HG03469 (cell line): ENCODE measurements at regions not wholly inside any gene's neighbourhood (a gene's known extent, or its start where the extent isn't known, plus 50 kb on each side); places are given as distances from the start of the nearest gene placed in this dataset.
"Not testable (repeated sequence)": the region's sequence is repeated elsewhere in the genome, so short reads cannot be mapped to it uniquely, and the experiment has no call there.

Experiments used
- ATAC-seq: cut with Tn5 transposase; IDR thresholded peaks from one replicate; pipeline ENCODE4 v1.9.1; 2021; ENCODE audit warnings: mild to moderate bottlenecking, moderate library complexity, moderate number of reproducible peaks; ENCODE audit not compliant: unreplicated experiment

DNA sequence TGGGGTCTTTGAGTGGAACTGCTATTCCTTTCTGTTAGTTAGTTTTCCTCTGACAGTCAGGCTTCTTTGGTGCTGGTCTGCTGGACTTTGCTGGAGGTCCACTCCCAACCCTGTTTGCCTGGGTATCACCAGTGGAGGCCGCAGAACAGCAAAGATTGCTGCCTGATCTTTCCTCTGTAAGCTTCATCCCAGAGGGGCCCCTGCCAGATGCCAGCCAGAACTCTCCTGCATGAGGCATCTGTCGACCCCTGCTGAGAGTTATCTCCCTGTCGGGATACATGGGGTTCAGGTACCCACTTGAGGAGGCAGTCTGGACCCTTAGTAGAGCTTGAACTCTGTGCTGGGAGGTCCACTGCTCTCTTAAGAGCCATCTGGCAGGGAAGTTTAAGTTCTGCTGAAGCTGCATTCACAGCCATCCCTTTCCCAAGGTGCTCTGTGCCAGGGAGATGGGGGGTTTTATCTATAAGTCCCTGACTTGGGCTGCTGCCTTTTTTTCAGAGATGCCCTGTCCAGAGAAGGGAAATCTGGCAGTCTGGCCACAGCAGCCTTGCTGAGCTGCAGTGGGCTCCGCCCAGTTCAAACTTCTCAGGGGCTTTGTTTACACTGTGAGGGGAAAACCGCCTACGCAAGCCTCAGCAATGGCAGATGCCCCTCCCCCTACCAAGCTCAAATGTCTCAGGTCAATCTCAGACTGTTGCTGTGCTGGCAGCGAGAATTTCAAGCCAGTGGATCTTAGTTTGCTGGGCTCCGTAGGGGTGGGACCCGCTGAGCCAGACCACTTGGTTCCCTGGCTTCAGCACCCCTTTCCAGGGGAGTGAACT, 89.7 kb upstream of the CDK6 start:
- ATAC-seq, result no peak

DNA sequence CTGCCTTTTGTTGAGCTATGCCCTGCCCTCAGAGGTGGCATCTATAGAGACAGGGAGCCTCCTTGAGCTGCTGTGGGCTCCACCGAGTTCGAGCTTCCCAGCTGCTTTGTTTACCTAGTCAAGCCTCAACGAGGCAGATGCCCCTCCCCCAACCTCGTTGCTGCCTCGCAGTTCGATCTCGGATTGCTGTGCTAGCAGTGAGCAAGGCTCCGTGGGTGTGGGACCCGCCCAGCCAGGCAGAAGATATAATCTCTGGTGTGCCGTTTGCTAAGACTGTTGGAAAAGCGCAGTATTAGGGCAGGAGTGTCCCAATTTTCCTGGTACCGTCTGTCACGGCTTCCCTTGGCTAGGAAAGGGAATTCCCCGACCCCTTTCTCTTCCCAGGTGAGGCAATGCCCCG, 88.4 kb upstream of the CDK6 start:
- no peak for ATAC-seq

DNA sequence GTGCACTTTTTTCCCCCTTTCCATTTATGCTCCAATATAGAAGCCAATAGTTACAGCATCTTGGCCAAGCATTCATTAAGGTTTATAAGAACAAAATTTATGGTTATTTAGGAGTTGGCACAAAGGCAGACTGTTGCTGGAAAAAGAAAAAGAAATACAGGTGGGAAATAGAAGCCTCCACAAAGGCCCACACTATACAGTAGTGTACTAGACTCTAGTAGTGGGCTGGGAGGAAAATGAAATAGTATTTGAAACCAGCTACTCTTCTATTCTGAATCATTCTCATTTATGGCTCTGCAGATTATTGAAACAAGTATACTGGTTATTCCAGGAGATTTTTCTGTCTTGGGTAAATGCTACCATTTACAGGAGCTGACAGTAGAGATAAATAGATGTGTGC, 80.9 kb upstream of the CDK6 start:
- no peak for ATAC-seq

DNA sequence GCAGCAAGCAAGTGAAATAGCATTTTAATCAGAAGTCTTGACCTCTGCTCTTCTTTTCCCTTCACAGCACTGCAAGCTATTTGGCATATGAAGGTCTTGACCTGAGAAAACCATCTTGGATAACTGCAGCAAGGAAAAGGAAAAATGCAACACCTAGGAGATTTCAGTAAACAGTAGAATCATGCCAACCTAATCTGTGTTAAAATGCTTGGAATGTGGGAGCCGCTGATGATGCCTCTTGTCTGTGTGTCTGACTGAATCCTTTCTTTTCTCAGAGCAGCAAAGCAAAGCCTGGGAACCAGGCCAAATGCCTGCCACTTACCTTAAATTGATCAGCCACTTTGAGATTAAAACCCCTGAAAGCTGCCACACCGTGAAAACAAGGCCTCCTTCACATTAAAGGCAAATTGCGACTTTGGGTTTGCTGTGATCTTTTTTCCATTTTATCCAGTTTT, 80.4 kb upstream of the CDK6 start:
- no peak for ATAC-seq

DNA sequence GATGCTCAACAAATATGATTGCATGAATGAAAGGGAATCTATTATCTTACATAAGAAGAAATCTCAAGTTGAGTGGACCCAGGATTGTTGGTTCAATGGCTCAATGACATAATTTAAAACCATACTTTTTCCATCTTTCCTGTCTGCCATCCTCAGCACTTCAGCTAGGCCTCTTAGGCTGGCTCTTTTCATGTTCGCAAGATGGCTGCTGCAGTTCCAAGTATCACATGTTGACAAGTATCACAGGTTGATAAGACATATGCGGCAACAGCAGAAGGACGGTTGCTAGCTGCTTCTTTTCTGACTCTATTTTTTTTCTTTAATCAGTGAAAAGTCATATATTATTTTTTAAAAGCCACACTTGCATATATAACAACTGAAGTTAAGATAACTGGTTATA, 79.0 kb upstream of the CDK6 start:
- ATAC-seq, result no peak

DNA sequence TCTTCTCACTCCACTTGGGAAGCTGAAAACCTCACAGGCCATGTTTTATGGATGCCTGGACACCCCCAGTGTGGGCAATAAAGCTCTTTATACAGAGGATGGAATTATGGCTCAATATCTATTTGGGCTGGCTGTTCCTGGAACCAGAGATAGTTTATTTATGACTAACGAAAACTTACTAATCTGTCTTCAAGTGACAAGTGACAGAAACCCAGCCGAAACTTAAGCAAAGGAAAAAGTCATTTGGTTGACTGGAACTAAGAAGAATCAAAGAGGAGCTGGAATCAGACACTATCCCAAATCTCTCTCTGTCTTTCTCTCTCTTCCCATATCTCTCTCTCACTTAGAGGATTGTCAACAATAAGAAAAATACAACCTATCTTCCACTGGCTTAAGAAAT, 78.3 kb upstream of the CDK6 start:
- no peak for ATAC-seq

DNA sequence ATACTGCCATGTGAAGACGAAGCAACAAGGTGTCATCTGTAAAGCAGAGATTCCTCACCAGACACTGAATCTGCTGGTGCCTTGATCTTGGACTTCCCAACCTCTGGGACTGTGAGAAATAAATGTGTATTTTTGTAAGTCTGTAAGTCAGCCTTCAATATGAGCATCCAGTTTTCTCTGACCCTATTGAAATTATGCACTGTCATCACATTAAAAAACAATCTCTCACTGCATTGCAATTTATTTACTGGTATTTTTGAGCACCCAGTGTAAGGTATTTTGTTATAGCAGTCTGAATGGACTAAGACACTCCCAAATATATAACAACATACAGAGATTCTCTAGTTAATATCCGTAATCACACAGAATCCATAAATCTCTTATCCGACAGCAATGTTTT, 77.5 kb upstream of the CDK6 start:
- ATAC-seq, result no peak

DNA sequence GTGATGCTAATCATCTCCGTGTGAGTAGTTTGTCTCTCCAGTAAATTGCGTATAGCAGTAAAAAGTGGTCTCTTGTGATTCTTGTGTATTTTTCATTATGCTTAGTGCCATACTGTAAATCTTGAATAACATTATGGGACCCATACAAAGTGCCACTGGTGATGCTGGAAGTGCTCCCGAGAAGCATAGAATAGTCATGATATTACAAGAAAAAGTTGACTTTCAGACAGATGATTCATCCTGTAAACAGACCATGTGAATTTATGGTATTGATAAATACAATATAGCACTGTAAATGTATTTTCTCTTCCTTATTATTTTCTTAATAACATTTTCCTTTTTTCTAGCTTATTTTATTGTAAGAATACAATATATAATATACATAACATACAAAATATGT, 74.6 kb upstream of the CDK6 start:
- no peak for ATAC-seq

DNA sequence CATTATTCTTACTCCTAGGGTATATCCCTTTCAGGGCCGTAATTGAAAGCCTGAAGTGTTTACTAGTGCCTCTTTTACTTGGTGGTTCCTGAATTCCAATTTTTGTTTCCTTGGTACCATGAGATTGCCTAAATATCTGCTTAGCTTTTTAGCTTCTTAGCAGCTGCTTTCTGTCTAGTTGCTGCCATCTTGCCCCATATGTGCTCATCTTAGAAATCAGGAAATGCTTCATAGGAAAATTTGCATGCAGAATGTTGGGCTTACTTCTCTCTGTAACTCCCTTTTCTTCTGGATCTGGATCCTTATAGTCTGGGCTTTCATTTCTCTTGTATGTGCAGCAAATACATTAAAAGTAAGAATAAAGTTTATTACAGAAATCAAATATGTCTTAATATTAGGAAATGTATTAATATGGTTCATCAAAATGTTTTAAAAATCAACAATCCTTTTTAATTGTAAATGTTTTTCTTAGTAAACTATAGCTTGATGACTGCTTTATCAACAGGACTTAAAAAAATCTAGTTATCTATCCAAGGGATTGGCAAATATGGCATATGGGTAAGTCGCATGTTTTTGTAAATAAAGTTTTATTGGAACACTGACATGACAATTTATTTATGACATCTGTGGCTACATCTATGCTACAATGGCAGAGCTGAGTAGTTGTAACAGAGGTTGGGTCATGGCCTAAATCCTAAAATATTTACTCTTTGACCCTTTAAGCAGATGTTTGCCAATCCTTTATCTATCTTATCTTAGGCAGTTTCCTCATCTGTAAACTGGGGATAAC, 73.5 kb upstream of the CDK6 start:
- no peak for ATAC-seq

DNA sequence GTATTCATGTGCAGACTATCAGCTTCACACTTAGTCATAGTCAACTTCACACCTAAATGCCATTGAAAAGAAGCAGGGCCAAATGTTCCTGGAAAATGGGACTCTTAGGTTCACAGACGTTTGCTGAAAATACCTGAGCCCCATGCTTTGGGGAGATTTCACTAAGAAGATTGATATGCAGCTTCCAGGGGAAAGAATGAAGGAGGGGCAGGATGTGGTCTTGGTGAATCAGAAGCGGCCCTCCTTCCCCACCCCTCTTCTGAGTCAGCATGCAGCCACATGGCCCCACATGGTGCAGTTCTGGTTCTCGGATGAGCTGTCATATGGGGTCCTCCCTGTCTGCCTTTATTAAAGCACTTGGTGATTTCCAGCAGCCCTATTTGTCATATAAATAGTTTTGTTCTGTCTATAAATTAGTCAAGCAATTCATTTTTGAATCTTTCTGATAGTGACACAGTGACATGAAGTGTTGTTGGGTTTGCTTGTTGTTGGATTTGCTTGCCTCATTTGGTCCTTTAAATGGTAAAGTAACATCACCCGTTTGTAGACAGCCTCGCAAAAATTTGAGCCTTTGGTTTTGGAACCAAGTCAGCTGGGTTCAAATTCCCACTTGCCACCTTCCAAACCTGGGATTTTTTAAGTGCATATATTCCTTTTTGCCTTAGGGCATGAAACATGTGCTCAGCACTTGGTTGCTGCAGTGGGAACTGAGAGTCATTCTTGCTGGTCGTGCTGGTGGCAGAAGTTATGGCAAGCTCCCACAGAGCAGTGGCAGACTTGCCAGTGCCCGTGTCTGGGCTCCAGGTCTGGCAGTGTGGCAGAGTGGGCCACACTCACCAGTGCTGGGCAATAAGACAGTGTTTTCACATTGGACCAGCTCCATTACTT, 68.1 kb upstream of the CDK6 start:
- peak; percentile 88 for ATAC-seq

DNA sequence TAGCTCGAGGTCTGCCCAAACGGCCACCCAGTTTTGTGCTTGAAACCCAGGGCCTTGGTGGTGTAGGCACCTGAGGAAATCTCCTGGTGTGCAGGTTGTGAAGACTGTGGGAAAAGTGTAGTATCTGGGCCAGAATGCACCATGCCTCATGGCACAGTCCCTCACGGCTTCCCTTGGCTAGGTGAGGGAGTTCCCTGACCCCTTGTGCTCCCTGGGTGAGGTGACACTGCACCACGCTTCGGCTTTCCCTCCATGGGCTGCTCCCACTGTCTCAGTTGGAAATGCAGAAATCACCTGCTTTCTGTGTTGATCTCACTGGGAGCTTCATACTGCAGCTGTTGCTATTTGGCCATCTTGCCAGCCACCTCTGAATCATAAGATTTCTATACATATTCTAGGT, 62.4 kb upstream of the CDK6 start:
- no peak for ATAC-seq

DNA sequence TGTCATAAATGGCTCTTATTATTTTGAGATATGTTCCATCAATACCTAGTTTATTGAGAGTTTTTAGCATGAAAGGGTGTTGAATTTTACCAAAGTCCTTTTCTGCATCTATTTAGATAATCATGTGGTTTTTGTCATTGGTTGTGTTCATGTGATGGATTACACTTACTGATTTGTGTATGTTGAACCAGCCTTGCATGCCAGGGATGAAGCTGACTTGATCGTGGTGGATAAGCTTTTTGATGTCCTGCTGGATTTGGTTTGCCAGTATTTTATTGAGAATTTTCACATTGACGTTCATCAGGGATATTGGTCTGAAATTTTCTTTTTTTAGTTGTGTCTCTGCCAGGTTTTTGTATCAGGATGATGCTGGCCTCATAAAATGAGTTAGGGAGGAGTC, 58.5 kb upstream of the CDK6 start:
- not testable (repeated sequence) for ATAC-seq

DNA sequence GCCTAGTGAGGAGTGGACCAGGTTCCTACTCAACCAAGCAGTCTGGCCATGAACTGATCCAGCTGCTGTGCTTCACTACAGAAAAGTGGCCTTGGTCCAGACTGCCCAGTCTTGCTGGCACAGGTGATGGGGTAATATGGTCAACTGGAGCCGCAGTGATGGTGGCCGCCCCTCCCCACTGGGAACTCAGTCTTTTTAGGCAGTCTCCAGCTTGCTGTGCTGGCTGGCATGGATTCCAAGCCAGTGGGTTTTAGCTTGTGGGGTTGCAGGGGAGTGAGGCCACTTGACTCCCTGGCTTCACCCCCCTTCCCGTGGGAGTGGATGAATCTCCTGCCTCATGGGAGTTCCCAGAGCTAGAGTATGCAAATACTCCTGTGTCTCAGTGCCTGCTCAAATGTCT, 52.7 kb upstream of the CDK6 start:
- ATAC-seq, result no peak
